IMR-90 (cell line): ENCODE measurements at regions not wholly inside any gene's neighbourhood (a gene's known extent, or its start where the extent isn't known, plus 50 kb on each side); places are given as distances from the start of the nearest gene placed in this dataset.

Source experiments
- ATAC-seq: fragments of 200-7000 bp; cut with Tn5 transposase; 2 replicates; pipeline ENCODE4 v1.9.1; 2020; ENCODE audit warnings: low read depth, mild to moderate bottlenecking, moderate library complexity
- BruUV-seq: library from RNA; stranded (reverse); fragments of 400-500 nt; replicated peaks from 2 replicates; lab custom pipeline; 2021; lab: Mats Ljungman, UMichigan
- CTCF ChIA-PET: fragments of 300-600 bp; formaldehyde crosslinking; extraction: SDS; loops from one replicate; lab custom pipeline; 2021; ENCODE audit warnings: antibody characterized with exemption; lab: Yijun Ruan, JAX
- POLR2A ChIA-PET: fragments of 300-600 bp; sonication (Branson Sonifier 250); formaldehyde crosslinking; loops from one replicate; lab custom pipeline; 2022; ENCODE audit warnings: antibody characterized with exemption; ENCODE audit not compliant: unreplicated experiment; lab: Charles Lee
- DNase-seq: peaks from one replicate; pipeline ENCODE4 v3.0.0; 2013
- H2AFZ ChIP-seq: replicated peaks from 2 replicates; pipeline ENCODE3; 2013; ENCODE audit warnings: low read length, mild to moderate bottlenecking; ENCODE audit not compliant: poor library complexity
- H2AK5ac ChIP-seq: 2 replicates; pipeline ENCODE4 v1.6.1; 2013; ENCODE audit warnings: low read depth, low read length, inconsistent platforms
- H2AK9ac ChIP-seq: replicated peaks from 2 replicates; pipeline ENCODE3; 2013; ENCODE audit warnings: mild to moderate bottlenecking, low read depth, low read length, moderate library complexity; ENCODE audit not compliant: poor library complexity
- H2BK120ac ChIP-seq: 2 replicates; pipeline ENCODE4 v1.6.1; 2013; ENCODE audit warnings: low read depth, low read length, inconsistent platforms
- H2BK15ac ChIP-seq: 3 replicates; pipeline ENCODE4 v1.6.1; 2013; ENCODE audit warnings: low read depth, low read length, inconsistent platforms
- H2BK20ac ChIP-seq: 2 replicates; pipeline ENCODE4 v1.6.1; 2013; ENCODE audit warnings: low read depth, mild to moderate bottlenecking, inconsistent platforms, low read length, moderate library complexity
- H2BK5ac ChIP-seq: 2 replicates; pipeline ENCODE4 v1.6.1; 2013; ENCODE audit warnings: mild to moderate bottlenecking, low read depth, low read length, inconsistent platforms; ENCODE audit not compliant: poor library complexity, severe bottlenecking
- H3K14ac ChIP-seq: replicated peaks from 2 replicates; pipeline ENCODE4 v1.6.1; 2013; ENCODE audit warnings: low read depth, low read length, inconsistent platforms
- H3K18ac ChIP-seq: 2 replicates; pipeline ENCODE4 v1.6.1; 2013; ENCODE audit warnings: low read depth, low read length, control low read depth
- H3K23ac ChIP-seq: 2 replicates; pipeline ENCODE4 v1.6.1; 2013; ENCODE audit warnings: low read depth, low read length, inconsistent platforms
- H3K27ac ChIP-seq: 2 replicates; pipeline ENCODE4 v1.5.1; 2013; ENCODE audit warnings: mild to moderate bottlenecking, control low read depth, low read length; ENCODE audit not compliant: insufficient read depth
- H3K27me3 ChIP-seq: 2 replicates; pipeline ENCODE4 v1.6.1; 2013; ENCODE audit warnings: low read length; ENCODE audit not compliant: control insufficient read depth, insufficient read depth
- H3K36me3 ChIP-seq: 2 replicates; pipeline ENCODE4 v1.6.1; 2013; ENCODE audit warnings: low read length, mixed read lengths; ENCODE audit not compliant: control insufficient read depth, insufficient read depth
- H3K4ac ChIP-seq: 2 replicates; pipeline ENCODE4 v1.6.1; 2013; ENCODE audit warnings: low read depth, low read length, inconsistent platforms
- H3K4me1 ChIP-seq: 2 replicates; pipeline ENCODE4 v1.6.1; 2013; ENCODE audit warnings: low read length, mixed read lengths; ENCODE audit not compliant: control insufficient read depth, insufficient read depth
- H3K4me2 ChIP-seq: 2 replicates; pipeline ENCODE4 v1.6.1; 2013; ENCODE audit warnings: low read depth, mild to moderate bottlenecking, control low read depth, low read length, moderate library complexity
- H3K4me3 ChIP-seq: 2 replicates; pipeline ENCODE4 v1.5.1; 2013; ENCODE audit warnings: low read depth, mild to moderate bottlenecking, control low read depth, low read length, moderate library complexity; ENCODE audit not compliant: insufficient read depth
- H3K56ac ChIP-seq: 2 replicates; pipeline ENCODE4 v1.6.1; 2013; ENCODE audit warnings: low read length, inconsistent platforms; ENCODE audit not compliant: insufficient read depth; ENCODE audit errors: extremely low read depth
- H3K79me1 ChIP-seq, 2 experiments: 2 replicates each; pipeline ENCODE4 v1.6.1; 2013; ENCODE audit warnings: low read length in 2 of 2, inconsistent platforms in 1 of 2, low read depth in 1 of 2
- H3K9ac ChIP-seq: 2 replicates; pipeline ENCODE4 v1.6.1; 2013; ENCODE audit warnings: low read depth, low read length, control low read depth
- H3K9me1 ChIP-seq: 2 replicates; pipeline ENCODE4 v1.6.1; 2013; ENCODE audit warnings: low read length, inconsistent platforms; ENCODE audit not compliant: insufficient read depth
- H3K9me3 ChIP-seq: 2 replicates; pipeline ENCODE4 v1.6.1; 2013; ENCODE audit warnings: low read length; ENCODE audit not compliant: control insufficient read depth, insufficient read depth
- H4K20me1 ChIP-seq: 2 replicates; pipeline ENCODE4 v1.6.1; 2013; ENCODE audit warnings: low read length, inconsistent platforms; ENCODE audit not compliant: insufficient read depth
- H4K5ac ChIP-seq: 2 replicates; pipeline ENCODE4 v1.6.1; 2013; ENCODE audit warnings: mild to moderate bottlenecking, low read depth, low read length, control low read depth
- H4K8ac ChIP-seq, 2 experiments: 2 replicates each; pipeline ENCODE4 v1.6.1; 2013; ENCODE audit warnings: low read depth in 2 of 2, low read length in 2 of 2, control low read depth in 1 of 2, inconsistent platforms in 1 of 2
- H4K91ac ChIP-seq: 2 replicates; pipeline ENCODE4 v1.6.1; 2013; ENCODE audit warnings: low read depth, low read length, inconsistent platforms; ENCODE audit not compliant: insufficient read depth
- MAFK ChIP-seq: IDR thresholded peaks from 2 replicates; pipeline ENCODE4 v1.6.1; 2012; ENCODE audit warnings: low read depth, low read length, improper control_type of control experiment
- MAZ ChIP-seq: IDR thresholded peaks from 2 replicates; pipeline ENCODE4 v1.6.1; 2012; ENCODE audit warnings: low read depth, mild to moderate bottlenecking, low read length, improper control_type of control experiment, moderate library complexity, borderline replicate concordance
- WGBS, 2 experiments: methylation state at CpG; one replicate each; pipeline versions ENCODE4 v1.1.5 to v1.1.7; 2013; ENCODE audit warnings: missing lambda C conversion rate in 2 of 2; ENCODE audit not compliant: insufficient read length in 1 of 2; ENCODE audit errors: extremely low coverage in 2 of 2; 5-methylcytosine and 5-hydroxymethylcytosine counted together
- dilution Hi-C: fragments of 300-500 bp; cut with HindIII; formaldehyde crosslinking; loops from one replicate; pipeline ENCODE4 v1.14.3; 2018; ENCODE audit warnings: low sequenced_read_pairs; ENCODE audit not compliant: unreplicated experiment
- in situ Hi-C: fragments of 300-500 bp; cut with MboI; formaldehyde crosslinking; loops from 3 replicates; pipeline ENCODE4 v1.14.3; 2019; ENCODE audit warnings: low sequenced_read_pairs, inconsistent platforms, mixed read lengths
- intact Hi-C: fragments of 100-400 bp; cut with micrococcal nuclease; formaldehyde crosslinking; loops from 2 replicates; pipeline ENCODE4 v1.10.0; 2022

DNA sequence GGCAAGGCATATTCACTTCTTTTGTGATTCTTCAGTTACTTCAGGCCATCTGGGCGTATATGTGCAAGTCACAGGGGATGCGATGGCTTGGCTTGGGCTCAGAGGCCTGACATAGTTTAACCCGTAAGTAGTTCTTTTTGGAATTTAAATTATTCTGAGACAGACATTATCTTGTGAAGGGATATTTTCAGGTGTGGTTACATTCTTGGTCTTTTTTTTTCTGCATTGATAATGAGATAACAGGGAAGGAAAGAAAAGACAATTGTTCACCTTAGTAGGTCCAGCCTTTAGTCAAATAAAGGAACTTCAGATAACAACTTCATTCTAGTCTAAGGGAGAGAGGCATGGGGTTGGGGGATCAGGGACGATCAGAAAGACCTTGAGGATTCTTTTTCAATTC, 74.8 kb downstream of the TEX13C start:
- dilution Hi-C loops, result no loop called here
- TF ChIP-seq MAFK (no peak), MAZ (no peak)
- Histone ChIP-seq H3K4me1 (no peaks in the 10 kb centered on the region), H4K20me1 (no peaks in the 10 kb centered on the region), H3K14ac (no peak overlapping the region), H3K27ac (no peak overlapping the region), H3K79me1 (no peaks in the 10 kb centered on the region), H3K9me1 (no peaks in the 10 kb centered on the region), H3K18ac (no peak overlapping the region), H2BK120ac (no peak overlapping the region), H3K27me3 (no peaks in the 10 kb centered on the region), H3K9ac (no peak overlapping the region), H4K91ac (no peak overlapping the region), H3K4me2 (no peak overlapping the region), H2AFZ (no peak overlapping the region), H2BK15ac (no peak overlapping the region), H2AK9ac (no peak overlapping the region), H3K23ac (no peak overlapping the region), H2BK20ac (no peak overlapping the region), H4K8ac (no peak overlapping the region), H3K4ac (no peak overlapping the region), H3K4me3 (no peak overlapping the region), H4K5ac (no peak overlapping the region), H2BK5ac (no peak overlapping the region), H3K56ac (no peak overlapping the region), H3K9me3 (no peaks in the 10 kb centered on the region), H2AK5ac (no peak overlapping the region), H3K36me3 (no peaks in the 10 kb centered on the region)
- intact Hi-C loops, result no loop called here
- ChIA-PET POLR2A (no interaction called here), CTCF (no interaction called here)
- no CpG with 5 or more reads among the region's 4 CpGs for WGBS, 2 experiments
- no TSS peak for BruUV-seq
- in situ Hi-C loops, result no loop called here
- DNase-seq (no peak), ATAC-seq (no peak)
